Spinal cord (tissue), 9 donors: ENCODE measurements at regions not wholly inside any gene's neighbourhood (a gene's known extent, or its start where the extent isn't known, plus 50 kb on each side); places are given as distances from the start of the nearest gene placed in this dataset.

Experiments used
- DNase-seq, 6 donors: peaks; one replicate each; pipeline versions ENCODE4 v3.0.0 to v3.0.0-alpha.2; 2013 to 2015; ENCODE audit warnings: low spot score in 6 of 6, low read depth in 4 of 6
- H3K27ac ChIP-seq: one replicate; pipeline ENCODE4 v1.5.1; 2013; ENCODE audit warnings: low read depth, low read length, control low read depth
- H3K27me3 ChIP-seq: one replicate; pipeline ENCODE4 v1.6.1; 2013; ENCODE audit warnings: low read length; ENCODE audit not compliant: control insufficient read depth, insufficient read depth
- H3K36me3 ChIP-seq: one replicate; pipeline ENCODE4 v1.6.1; 2013; ENCODE audit warnings: low read length; ENCODE audit not compliant: control insufficient read depth, insufficient read depth
- H3K4me1 ChIP-seq: one replicate; pipeline ENCODE4 v1.6.1; 2013; ENCODE audit warnings: low read length; ENCODE audit not compliant: control insufficient read depth, insufficient read depth
- H3K4me3 ChIP-seq: one replicate; pipeline ENCODE4 v1.5.1; 2013; ENCODE audit warnings: low read depth, low read length, control low read depth
- H3K9me3 ChIP-seq: one replicate; pipeline ENCODE4 v1.6.1; 2013; ENCODE audit warnings: low read length; ENCODE audit not compliant: control insufficient read depth, insufficient read depth
- WGBS: methylation state at CpG from one replicate; pipeline ENCODE4 v1.1.5; 2013; ENCODE audit warnings: missing lambda C conversion rate; ENCODE audit not compliant: insufficient coverage; 5-methylcytosine and 5-hydroxymethylcytosine counted together
- donor health status: healthy.

- H3K4me3 ChIP-seq, result no peak overlapping the region
- DNase-seq, result peak in 1 of 6 donors; percentile 34
- H3K27ac ChIP-seq, result no peak overlapping the region
- H3K27me3 ChIP-seq, result no peaks in the 10 kb centered on the region
- no peaks in the 10 kb centered on the region for H3K4me1 ChIP-seq
- H3K9me3 ChIP-seq, result no peaks in the 10 kb centered on the region
- no peaks in the 10 kb centered on the region for H3K36me3 ChIP-seq
These were observed 217.1 kb downstream of the OTOL1 start for GRCh38 chr3:161713731-161714130.

DNA sequence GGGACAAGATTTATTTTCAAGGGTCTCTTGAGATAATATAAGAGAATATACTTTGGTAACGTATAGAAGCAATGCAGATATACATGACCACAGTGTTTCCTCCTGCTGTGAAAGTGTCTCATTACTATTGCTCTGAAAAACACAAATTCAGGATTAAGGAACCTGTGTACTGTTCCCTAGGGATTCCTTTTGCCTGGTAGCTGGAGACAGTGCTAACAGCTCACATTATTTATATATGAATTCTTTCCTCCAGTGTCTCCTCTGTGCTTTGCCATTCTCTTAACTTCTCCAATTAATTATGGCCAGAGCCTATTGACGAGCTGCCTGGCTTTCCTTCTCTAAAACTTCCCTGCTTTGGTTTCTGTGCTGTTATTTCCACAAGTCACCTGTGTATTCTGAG, 235.4 kb downstream of the OTOL1 start:
- Histone ChIP-seq H3K36me3 (no peaks in the 10 kb centered on the region), H3K9me3 (no peaks in the 10 kb centered on the region), H3K27me3 (no peaks in the 10 kb centered on the region), H3K27ac (no peak overlapping the region), H3K4me3 (no peak overlapping the region), H3K4me1 (no peaks in the 10 kb centered on the region)
- no peak for DNase-seq
- 82% methylated on average over 1 of the region's 2 CpGs for WGBS

GRCh38 chr3:161737171-161737570, 240.6 kb downstream of the OTOL1 start:
- H3K36me3 ChIP-seq, result no peaks in the 10 kb centered on the region
- DNase-seq, result no peak
- H3K4me3 ChIP-seq, result no peak overlapping the region
- H3K9me3 ChIP-seq, result no peaks in the 10 kb centered on the region
- H3K4me1 ChIP-seq, result no peaks in the 10 kb centered on the region
- H3K27ac ChIP-seq, result no peak overlapping the region
- H3K27me3 ChIP-seq, result no peaks in the 10 kb centered on the region

- Histone ChIP-seq H3K4me3 (no peak overlapping the region), H3K4me1 (no peaks in the 10 kb centered on the region), H3K27me3 (no peaks in the 10 kb centered on the region), H3K36me3 (no peaks in the 10 kb centered on the region), H3K27ac (no peak overlapping the region), H3K9me3 (no peaks in the 10 kb centered on the region)
- DNase-seq, result peak in 5 of 6 donors; percentile 4 to 75 (median 28)
These were observed 243.8 kb downstream of the OTOL1 start for GRCh38 chr3:161740421-161740820.

GRCh38 chr3:161744366-161744765, 247.8 kb downstream of the OTOL1 start:
- Histone ChIP-seq H3K27ac (no peak overlapping the region), H3K4me1 (no peaks in the 10 kb centered on the region), H3K27me3 (no peaks in the 10 kb centered on the region), H3K4me3 (no peak overlapping the region), H3K9me3 (no peaks in the 10 kb centered on the region), H3K36me3 (no peaks in the 10 kb centered on the region)
- 83% methylated on average over 1 of the region's 4 CpGs for WGBS
- no peak for DNase-seq

DNA sequence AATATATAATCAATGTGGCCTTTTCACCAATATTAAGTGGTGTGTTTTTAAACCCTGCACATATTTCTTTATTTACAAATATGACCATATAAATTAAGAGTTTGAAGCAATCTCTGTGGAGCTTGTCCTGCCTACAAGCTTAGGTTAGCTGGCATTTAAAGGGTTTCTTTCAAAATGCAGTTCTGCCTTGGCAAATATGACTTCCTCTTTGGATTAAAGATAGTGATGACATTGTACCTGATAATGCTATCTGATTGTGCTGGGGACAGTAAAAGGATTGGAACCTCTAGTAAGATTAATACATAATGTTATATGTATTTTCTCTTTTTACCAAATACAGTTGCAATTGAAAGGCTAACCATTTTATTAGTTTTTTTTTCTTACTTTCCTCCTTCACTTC, 249.1 kb downstream of the OTOL1 start:
- no peak for DNase-seq
- no peaks in the 10 kb centered on the region for H3K9me3 ChIP-seq
- no peak overlapping the region for H3K27ac ChIP-seq
- H3K4me3 ChIP-seq, result no peak overlapping the region
- no peaks in the 10 kb centered on the region for H3K27me3 ChIP-seq
- H3K4me1 ChIP-seq, result no peaks in the 10 kb centered on the region
- H3K36me3 ChIP-seq, result no peaks in the 10 kb centered on the region

DNA sequence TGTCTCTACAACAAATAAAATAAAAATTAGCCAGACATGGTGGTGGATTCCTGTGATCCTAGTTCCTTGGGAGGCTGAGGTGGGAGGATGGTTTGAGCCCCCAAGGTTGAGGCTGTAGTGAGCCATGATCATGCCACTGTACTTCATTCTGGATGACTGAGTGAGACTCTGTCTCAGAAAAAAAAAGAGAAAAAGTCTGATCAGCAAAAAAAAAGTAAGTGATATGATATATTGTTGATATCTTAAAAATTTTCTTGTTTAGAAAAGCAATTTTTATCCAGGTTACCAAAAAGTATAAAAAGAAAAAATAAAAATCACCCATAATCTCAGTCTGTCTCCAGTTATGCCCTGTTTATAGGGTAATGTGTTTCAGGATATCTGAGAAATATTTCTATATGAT, 251.4 kb downstream of the OTOL1 start:
- Histone ChIP-seq H3K4me1 (no peaks in the 10 kb centered on the region), H3K27me3 (no peaks in the 10 kb centered on the region), H3K9me3 (no peaks in the 10 kb centered on the region), H3K27ac (no peak overlapping the region), H3K4me3 (no peak overlapping the region), H3K36me3 (no peaks in the 10 kb centered on the region)
- DNase-seq, result no peak

DNA sequence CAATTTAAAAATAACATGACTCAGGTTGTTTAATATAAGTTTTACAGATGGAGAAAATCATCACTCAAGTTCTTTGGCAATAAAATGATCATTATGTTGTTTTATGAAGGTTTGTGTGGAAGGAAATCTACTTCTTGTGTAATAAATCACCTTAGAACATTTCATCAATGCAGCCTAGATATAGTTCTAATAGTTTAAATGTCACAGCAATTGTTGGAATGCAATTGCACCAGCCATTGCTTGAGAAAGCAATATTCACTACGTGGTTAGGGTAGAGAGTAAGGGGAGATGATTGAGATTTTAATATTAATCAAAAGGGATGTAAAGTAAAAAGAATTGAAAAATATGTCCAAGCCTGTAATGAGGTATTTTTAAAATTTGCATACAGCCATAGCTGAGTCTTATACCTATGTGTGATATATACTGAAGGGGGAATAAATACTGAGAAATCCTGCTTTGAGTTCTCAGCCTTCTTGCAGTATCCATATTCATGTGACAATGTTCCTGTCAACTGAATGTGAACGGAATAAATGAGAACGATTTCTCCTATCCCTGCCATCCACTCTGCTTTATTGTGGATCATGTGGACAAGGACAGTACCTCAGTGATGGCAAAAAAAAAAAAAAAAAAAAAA, 257.9 kb downstream of the OTOL1 start:
- no peak overlapping the region for H3K27ac ChIP-seq
- DNase-seq, result peak in 1 of 6 donors; percentile 29
- no CpG with 5 or more reads among the region's 3 CpGs for WGBS

DNA sequence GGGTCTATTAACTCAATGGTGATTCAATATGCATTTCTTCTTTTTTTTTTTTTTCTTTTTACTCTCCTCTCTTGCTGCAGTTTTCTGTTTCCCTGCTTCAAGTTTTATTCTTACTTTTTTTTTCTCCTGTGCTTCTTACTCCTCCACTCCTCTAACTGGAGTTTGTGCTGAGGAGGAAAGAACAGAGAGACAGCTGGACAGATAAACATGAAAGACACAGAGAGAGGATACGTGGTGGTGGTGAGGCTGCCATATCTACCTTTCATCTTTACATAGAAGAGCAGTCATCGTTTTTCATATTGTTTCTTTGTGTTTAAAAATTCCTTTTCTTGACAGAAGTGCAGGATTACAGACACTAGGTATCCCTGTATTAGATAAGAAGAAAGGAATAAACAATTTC, 262.8 kb downstream of the OTOL1 start:
- WGBS, result no CpG with 5 or more reads among the region's 2 CpGs
- no peak overlapping the region for H3K4me3 ChIP-seq
- DNase-seq, result no peak
- H3K27me3 ChIP-seq, result no peaks in the 10 kb centered on the region
- H3K9me3 ChIP-seq, result no peaks in the 10 kb centered on the region
- H3K4me1 ChIP-seq, result no peaks in the 10 kb centered on the region
- no peak overlapping the region for H3K27ac ChIP-seq
- H3K36me3 ChIP-seq, result no peaks in the 10 kb centered on the region

More for the DNA sequence above, 257.9 kb downstream of the OTOL1 start:
- Histone ChIP-seq H3K4me1 (no peaks in the 10 kb centered on the region), H3K27me3 (no peaks in the 10 kb centered on the region), H3K4me3 (no peak overlapping the region), H3K36me3 (no peaks in the 10 kb centered on the region), H3K9me3 (no peaks in the 10 kb centered on the region)

DNA sequence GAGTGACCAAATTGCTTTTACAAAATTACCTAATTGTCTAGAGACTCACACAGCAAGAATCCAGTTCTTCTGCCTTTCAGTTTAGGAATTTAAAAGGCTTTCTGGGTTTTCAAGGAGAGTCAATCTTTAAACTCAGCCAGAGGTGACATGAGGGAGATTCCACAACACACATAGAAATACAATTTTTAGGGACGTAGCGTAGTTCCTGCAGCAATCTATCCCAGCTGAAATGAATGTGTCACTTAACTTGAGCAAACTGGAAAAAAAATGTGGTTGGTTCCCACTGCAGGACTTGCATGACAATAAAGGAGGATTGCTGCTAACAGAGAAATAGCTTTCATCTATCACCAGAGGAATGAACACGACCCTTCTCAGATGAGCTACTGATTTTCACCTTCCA, 269.7 kb downstream of the OTOL1 start:
- no CpG with 5 or more reads among the region's 3 CpGs for WGBS
- no peak overlapping the region for H3K27ac ChIP-seq
- no peaks in the 10 kb centered on the region for H3K27me3 ChIP-seq
- peak in 1 of 6 donors; percentile 41 for DNase-seq
- H3K36me3 ChIP-seq, result no peaks in the 10 kb centered on the region
- no peak overlapping the region for H3K4me3 ChIP-seq
- no peaks in the 10 kb centered on the region for H3K4me1 ChIP-seq
- no peaks in the 10 kb centered on the region for H3K9me3 ChIP-seq
